Kasumi-1 (cell line): ENCODE measurements at regions not wholly inside any gene's neighbourhood (a gene's known extent, or its start where the extent isn't known, plus 50 kb on each side); places are given as distances from the start of the nearest gene placed in this dataset.
"Not testable (repeated sequence)": the region's sequence is repeated elsewhere in the genome, so short reads cannot be mapped to it uniquely, and the experiment has no call there.

Source experiments
- DNase-seq, 2 experiments: peaks; one replicate each; lab custom pipeline; 2025; lab: John Stamatoyannopoulos, UW

DNA sequence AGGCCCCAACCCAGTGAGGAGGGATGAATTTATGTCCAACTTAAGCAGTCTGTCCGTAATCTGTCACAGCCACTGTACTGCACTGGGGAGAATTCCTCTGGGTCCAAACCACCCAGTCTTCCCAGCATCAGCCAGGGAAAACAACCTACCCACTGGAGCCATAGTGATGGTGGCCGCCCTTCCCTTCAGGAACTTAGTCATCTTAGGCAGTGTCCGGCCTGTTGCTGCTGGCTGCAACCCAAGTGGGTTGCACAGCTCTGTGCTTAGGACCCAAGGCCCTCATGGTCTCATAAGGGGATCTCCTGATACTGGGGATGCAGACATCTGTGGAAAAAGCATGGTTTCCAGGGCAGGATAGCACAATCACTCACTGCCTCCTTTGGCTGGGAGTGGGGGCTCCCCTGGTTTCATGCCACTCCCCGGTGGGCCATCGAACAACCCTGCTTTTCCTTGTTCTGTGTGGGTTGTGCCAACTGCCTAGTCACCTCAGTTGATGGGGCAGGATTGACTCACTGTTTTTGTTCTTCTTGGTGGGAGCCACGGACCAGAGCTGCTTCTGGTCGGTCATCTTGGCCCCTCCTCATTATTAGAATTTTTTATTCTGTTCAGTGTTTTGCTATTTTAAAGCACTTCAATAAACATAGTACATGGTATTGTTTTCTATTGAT, 591.9 kb downstream of the DOK5 start:
- DNase-seq: no peak

DNA sequence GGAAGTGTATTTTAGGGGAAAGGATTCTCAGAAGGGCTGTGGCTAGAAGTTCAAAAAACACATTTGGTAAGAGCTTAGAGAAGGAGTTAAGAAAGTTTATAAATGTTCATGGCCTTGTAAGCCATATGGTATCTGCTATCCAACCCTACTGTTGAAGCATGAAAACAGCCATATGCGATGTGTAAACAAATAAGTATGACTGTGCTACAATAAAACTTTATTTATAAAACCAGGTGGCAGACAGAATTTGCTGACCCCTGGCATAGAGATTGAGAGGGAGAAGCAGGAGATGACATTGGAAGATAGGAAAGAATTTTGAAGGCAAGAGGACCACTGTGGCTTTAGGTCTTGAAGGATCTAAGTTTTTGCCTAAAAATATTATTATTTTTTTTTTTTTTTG, 583.5 kb downstream of the DOK5 start:
- DNase-seq: no peak

GRCh38 chr20:55057779-55058415, 582.5 kb downstream of the DOK5 start:
- no peak for DNase-seq

- no peak for DNase-seq
Measured at GRCh38 chr20:55054453-55054852, 579.1 kb downstream of the DOK5 start.

- DNase-seq: no peak
Measured at GRCh38 chr20:55053389-55053788, 578.0 kb downstream of the DOK5 start.

GRCh38 chr20:55052459-55052858, 577.1 kb downstream of the DOK5 start:
- no peak for DNase-seq

DNA sequence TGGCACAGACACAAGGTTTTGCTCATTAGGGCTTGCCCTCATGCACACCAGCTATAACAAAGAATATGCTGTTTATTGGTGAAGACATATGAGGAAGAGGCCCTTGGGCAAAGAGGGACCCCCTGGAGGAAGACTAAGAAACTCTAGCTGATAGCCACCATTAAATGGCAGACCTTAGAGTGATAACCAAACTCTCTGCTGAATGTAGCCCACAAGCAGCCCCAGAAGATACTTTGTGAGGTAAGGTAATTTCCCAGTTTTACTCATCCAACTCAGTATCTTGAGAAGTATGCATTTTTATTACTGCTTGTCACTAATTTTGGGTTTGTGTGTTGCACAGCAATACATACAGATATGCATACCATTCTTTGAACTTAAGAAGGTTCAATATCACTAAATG, 563.3 kb downstream of the DOK5 start:
- no peak for DNase-seq

DNA sequence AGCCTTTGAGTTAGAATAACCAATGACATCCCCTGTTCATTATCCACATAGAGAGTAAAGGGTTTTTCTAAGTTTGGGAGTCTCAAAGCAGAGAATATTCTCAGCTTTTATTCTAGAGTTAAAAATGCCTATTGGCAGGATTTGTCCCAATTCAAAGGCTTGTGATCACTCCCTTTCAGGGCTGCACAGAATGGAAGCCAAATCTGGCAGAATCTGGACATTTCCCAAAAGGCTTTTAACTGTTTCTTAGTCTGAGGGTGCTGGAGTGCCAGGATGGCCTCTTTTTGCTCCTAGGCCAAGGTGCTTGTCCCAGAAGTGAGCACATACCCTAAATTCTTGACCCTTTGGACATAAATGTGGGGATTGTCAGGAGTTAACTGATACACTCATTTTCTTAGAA, 556.6 kb downstream of the DOK5 start:
- DNase-seq: no peak

GRCh38 chr20:55014766-55015165, 539.4 kb downstream of the DOK5 start:
- DNase-seq: no peak

DNA sequence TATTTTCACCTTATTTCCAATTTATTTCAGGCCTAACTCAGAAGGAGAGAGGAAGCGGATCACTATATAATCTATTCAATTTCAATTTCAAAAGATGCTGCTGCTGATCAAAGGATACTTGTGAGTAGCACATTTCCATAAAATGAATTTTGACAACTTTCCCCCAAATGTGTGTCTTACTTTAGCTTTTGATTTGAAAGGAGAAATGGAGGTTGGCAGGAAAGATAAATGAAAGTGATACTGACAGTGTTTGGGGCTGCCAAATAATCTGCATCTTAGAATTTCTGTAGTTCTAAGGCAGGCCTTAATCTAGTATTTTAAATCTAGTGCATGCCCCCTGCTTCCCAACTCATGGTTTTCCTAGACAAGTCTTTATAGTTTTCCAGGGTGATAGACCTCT, 535.4 kb downstream of the DOK5 start:
- no peak for DNase-seq

DNA sequence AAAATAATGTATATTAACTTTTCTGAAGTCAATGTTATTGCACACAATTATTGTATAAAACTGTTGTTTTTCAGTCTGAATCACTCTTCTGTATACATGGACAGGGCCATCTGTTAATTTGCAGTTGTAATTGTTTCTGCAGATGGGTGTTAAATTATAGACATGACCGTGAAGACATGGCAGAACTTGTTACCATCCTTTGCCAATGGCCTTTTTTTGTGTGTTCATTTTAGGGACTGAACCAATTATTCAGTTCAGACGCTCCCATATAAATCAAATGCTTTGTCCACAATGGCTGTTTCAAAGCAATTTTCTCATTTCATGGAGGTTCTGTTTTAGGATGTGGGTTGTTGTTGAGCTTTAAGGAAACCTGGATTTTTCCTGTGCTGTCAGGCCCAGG, 533.7 kb downstream of the DOK5 start:
- DNase-seq: no peak

DNA sequence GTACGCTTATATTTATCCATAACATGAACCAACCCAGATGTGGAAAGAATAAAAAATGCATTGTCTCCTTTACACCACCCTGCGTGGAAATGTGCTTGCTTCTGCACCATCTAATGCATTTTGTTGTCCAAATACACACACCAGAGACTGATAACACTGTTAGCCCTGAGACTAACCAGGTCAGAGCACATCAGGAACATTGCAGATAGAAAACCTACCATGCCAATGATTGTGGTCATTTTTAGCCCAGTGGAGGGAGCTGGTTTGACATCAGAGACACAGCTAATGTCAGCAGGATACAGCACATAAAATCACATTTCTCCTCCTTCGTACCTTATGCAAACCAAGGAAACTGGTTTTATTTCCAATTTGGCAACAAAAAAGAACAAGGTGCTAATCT, 528.7 kb downstream of the DOK5 start:
- DNase-seq: no peak

DNA sequence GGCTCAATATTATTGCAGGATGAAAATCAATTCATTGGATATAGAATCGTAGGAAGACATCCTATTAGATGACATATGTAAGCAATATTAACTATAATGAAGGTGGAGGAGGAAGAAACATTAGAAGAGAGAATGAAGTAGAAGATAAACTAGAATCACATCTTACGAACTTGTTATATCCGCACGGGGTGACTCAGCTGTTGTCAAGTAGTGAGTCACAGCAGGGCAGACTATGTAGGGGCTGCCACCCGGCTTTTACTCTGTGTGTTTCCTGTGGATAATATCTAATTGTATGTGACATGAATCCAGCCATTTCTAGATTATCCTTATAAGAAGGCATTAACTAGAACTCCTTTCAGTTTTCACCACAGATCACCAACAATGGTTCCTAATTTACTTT, 520.2 kb downstream of the DOK5 start:
- no peak for DNase-seq

GRCh38 chr20:54995011-54995410, 519.6 kb downstream of the DOK5 start:
- no peak for DNase-seq

- no peak for DNase-seq
Measured at GRCh38 chr20:54985091-54985490, 509.7 kb downstream of the DOK5 start.

DNA sequence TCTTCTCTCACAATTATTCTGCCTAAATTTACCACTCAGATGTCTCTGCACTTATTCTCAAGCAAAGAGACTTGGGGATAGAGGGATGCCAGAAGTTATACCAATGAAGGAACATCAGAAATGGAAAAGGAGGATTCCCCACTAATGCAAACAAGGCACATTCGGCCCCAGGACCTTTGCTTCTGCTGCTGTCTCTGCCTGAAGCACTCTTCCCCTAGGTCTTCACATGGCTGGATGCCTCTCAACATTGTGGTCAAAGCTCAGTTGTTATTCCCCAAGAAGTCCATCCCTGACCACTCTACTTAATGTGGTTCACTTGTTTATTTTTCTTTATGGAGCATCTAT, 508.7 kb downstream of the DOK5 start:
- no peak for DNase-seq

DNA sequence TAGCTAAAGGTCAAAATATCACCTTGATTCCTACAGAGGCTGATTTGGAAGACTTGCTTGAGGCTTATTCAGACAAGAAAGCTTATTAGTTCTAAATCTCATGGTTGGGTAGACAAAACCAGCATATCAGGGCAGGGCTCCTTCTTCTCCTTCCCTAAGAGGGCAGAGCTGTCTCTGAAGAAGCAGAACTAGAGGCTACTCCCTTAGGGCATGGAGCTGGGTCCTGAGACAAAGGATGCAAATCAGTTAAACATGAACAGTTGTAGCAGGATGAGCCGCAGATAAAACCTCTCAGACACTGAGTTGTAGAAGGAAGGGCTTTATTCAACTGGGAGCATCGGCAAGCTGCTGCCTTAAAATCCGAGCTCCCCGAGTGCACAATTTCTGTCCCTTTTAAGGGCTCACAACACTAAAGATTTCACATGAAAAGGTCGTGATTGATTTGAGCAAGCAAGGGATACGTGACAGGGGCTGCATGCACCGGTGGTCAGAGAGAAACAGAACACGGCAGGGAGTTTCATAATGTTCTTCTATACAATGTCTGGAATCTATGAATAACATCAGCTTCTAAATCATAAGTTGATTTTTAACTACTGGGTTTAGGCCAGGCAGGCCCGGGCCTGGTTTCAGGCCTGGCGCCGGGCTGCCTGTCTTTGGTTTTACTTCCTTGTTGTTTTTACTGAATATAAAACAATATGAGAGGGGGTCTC, 508.2 kb downstream of the DOK5 start:
- not testable (repeated sequence) for DNase-seq

DNA sequence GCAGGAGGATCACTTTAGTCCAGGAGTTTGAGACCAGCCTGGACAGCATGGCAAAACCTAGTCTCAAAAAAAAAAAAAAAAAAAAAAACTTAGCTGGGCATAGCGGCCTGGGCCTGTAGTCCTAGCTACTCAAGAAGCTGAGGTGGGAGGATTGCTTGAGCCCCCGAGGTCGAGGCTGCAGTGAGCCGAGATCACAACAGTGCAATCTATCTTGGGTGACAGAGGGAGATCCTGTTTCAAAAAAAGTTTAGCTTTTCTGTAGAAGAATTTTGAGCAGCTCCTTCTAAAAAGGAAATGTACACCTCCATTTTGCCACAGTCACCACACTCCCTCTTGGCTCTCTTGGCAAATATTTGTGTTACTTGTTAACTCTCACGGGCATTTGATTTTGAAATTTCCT, 505.8 kb downstream of the DOK5 start:
- no peak for DNase-seq

DNA sequence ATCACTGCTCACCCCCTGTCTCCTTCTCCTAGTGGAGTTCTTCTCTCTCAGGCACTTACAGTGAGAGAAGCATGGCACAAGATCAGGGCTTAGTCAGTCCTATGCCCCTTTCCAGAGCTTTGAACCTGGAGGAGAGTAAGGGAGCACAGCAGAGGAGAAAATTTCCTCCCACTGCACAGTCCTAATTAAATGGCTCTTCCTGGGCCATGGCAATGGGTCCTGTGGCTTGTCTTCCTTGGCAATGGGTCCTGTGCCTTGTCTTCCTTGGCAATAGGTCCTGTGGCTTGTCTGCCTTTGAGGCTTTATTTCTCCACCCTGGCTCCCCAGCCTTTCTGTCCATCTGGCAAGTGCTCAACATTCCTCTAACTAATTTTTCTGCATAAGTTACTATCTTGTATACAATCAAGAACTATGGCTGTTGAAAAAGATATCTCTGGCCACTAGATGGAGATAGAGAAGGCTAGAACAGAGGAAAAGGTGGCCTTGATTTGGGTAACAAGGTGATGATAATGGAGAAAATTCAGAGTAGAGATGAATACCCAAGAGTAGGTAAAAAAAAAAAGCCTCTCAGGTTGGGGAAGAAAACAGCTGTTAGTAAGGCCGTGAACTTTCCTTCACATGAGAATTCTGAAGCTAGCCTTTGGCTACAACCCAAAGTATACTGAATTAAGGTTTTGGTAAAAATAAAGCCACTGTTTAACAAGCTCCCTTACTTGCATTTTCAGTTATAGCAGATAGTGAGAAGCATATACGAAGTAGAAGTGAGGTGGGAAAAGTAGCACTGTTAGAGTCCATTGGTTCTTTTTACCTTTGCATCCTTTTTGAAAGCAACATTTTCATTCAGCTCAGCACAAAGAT, 504.9 kb downstream of the DOK5 start:
- no peak for DNase-seq

DNA sequence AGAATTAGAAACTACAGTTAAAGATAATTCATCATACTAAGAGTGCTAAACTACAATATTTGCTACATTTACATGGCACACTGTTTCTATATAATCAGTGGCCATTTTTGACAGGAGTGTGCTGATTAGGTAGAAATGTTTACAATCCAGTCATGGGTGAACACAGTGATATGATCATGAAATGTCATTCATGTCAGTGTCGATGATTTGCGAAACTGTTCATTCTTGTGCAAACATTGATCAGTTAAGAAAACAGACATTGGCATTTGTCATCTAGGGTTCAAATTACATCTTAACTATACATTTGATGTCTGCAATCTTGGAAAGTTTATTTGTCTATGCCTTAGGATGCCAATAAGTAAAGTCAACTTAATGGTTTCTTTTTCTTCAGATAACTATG, 474.9 kb downstream of the DOK5 start:
- DNase-seq: no peak

DNA sequence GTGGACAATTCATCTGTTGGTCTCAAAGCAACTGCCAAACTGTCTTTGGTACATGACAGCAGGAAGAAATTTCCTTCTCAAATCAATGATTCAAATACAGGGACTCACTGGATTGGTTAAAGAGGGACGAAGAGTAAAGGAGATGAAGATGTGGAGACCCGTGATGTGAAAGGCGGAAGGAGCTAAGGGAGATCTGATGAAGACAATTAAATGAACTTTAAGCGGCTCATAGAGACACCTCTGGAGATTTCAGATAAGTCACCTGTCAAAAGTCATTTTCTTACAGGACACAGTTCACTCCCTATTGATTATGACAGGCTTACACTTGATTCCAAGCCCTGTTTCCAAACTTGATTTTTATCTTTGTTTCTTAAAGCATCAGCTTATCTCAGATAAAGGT, 466.3 kb downstream of the DOK5 start:
- DNase-seq: no peak

DNA sequence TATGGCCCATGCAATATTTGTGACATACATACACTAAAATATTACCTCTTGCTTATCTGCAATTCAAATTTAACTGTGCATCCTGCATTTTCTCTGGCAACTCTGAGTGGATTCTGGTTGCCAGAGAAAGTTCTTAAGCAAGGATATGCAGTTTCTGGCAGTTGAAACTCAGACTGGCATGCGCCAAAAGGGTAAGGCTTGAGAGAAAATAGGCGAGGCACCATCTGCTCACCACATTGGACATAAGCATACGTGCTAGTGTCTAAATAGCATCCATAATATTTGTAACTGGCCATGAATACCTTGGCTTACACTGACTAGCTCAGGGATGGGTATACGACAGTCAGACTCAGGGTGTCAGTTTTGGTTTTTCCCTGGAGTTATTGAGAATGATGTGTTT, 465.1 kb downstream of the DOK5 start:
- no peak for DNase-seq

GRCh38 chr20:54938707-54939106, 463.3 kb downstream of the DOK5 start:
- DNase-seq: no peak
